ENCODE measurements at regions not wholly inside any gene's neighbourhood (a gene's known extent, or its start where the extent isn't known, plus 50 kb on each side); places are given as distances from the start of the nearest gene placed in this dataset.

DNA sequence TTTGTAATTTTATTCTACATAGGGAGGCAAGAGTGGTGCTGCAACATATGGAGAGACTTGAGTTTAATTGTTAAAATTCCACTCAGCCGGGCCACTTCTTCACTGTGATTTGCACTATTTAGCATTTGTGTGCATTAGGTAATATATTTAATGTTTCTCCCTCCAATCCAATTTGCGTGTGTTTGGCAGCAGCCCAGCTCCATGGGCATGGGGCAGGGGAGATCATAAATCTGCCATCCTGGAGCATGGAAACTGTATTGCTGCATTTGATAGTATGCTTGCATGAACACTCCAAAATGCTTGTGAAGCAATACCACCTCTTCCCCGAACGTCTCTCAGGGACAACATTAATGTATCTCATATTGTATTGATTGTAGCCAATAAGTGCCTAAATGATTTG lies 339.1 kb upstream of the RBFOX1 start:
- no peak for DNase-seq

GRCh38 chr16:6988846-6989245 lies 343.8 kb upstream of the RBFOX1 start:
- no peak for DNase-seq

DNA sequence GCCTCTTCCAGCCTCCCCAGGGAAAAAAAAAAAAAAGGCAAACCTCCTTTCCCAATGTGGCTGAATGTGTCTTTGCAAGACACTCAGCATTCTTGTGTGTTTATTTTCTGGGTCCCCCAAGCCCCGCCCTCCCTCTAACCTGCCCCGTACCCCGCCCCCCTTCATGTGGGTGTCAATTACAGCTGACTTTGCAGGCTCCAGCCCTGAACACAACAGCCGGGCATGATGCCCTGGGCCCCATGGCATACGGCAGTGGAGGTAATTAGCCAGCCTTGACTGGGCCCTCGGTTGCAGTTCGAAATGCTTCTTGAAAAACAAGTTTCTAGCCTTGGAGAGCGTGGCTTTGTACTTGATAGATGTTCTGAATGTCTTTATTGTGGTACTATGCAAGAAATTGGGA lies 354.7 kb upstream of the RBFOX1 start:
- no peak for DNase-seq

DNA sequence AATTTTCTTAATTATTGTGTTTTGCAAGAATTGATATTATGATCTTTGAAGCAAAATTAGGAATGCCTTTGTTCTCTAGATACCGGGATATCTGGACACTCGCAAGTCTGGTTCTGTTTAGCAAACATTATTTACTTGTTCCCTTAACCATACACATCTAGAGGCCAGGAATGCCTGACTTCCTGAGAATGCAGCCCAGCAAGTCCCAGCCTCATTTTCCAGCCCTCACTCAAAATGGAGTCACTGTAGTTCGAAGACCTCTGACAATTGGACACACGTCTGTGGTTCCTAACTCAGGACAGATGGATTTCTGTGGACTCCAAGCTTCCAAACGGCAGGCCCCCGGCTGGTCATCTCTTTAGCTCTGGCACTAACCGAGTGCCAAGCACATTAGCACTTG lies 355.4 kb upstream of the RBFOX1 start:
- no peak for DNase-seq

- no peak for DNase-seq
These were observed 355.9 kb upstream of the RBFOX1 start for GRCh38 chr16:6976716-6977115.

GRCh38 chr16:6970171-6970857 lies 362.3 kb upstream of the RBFOX1 start:
- DNase-seq = no peak

GRCh38 chr16:6969594-6969993 lies 363.1 kb upstream of the RBFOX1 start:
- DNase-seq = no peak

DNA sequence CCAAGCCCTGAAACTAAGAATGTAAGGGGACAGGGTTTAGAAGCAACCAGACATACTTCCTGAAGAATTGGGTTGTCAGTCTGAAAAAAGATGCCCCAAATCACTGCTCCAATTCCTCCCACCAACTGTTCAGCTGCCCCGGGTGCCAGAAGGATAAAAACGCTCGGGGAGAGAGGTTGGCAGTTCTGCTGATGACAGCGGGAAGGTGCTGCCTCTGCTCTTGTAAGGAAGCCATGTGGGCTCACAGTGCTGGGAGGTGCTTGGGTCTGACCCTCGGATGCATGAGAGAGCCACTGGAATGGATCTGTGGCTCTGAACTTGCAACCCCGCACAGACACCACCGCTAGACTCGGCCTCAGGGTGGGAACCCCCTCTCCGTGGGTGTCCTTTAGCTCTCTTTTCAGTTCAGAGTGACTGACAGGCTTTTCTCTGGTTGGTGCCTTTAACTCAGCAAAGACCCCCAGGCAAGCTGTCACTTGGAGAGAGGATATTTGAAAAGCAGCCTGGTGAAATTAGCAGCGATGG lies 364.8 kb upstream of the RBFOX1 start:
- DNase-seq = no peak

- DNase-seq = no peak
These were observed 365.7 kb upstream of the RBFOX1 start for GRCh38 chr16:6966925-6967324.

DNA sequence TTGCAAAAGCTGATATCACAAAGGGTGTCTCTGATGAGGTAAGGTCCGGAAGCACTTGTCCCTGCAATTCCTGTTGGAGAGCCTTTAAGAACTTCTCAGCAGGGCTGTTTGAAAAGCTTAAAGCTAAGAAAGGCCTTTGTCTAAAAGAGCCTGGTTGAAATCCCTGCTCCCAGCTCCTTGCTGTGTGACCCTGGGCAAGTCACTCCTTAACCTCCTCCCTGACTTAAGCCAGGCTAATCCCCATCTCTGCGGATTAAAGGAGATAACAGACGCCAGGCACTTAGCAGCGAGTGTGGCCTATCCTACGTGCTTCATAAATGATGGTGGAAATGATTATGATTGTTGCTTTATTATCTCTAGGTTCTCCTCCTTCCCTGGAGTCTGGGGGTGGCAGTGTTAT lies 368.0 kb upstream of the RBFOX1 start:
- DNase-seq = no peak

DNA sequence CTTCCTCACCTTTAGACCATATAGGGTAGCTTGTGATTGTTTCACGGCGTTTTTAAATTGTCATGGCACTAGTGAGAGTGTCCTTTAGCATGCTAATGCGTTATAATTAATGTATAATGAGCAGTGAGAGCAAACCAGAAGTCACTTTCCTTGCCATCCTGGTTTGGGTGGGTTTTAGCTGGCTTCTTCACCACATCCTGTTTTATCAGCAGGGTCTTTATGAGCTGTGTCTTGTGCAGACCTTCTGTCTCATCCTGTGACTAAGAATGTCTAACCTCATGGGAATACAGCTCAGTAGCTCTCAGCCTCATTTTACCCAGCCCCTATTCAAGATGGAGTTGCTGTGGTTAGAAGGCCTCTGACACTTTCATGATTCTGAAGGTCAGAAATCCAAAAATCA lies 370.9 kb upstream of the RBFOX1 start:
- DNase-seq = no peak

GRCh38 chr16:6958184-6958583 lies 374.5 kb upstream of the RBFOX1 start:
- no peak for DNase-seq

DNA sequence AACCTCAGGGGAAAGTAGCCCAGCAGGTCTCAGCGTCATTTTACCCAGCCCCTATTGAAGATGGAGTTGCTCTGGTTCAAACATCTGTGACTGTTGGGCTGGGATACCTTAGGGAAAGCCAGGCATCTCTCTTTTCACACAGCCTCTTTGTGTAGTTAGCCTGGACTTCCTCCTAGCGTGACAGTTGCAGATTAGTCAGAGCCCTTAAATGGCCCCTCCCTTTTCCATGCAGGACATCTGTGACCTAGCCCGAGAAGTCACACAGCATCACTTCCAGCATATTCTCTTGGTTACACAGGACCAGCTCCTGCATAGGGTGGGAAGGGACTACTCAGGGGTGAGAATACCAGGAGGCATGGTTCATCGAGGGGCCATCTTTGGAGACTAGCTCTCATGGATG lies 375.0 kb upstream of the RBFOX1 start:
- no peak for DNase-seq

DNA sequence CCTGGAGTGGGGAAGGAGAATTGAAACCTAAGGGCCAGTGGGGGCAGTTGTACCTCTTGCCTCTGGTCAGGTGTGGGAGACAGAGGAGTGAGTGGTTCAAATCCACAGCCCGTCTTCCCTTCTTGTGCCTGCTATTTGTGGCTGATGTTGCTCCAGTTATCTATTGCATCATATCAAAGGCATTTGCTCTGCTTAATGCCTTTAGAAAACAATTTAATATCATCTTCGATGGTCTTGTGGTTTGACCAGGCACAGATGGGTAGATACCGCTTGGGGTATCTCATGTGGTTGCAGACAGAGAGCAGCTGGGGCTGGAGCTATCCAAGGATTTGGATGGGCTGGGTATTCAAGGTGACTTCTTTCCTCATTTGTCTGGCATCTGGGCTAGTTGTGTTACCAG lies 376.1 kb upstream of the RBFOX1 start:
- DNase-seq = no peak

DNA sequence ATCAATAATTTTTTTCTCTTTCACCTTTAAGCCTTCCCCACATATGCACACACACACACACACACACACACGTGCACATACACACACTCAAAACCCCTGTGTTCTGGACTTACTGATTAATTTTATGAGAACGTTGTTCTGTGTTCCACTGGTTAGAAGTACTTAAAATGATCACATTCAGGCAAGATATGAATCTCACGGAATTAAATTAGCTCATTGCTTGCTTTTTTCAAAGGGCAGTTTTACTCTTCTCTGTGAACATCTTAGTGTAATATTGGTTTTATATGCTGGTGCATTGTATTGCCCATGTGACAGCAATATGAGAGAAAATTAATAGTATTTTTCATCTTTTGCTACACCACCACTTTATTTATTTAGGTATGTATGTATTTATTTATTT lies 377.3 kb upstream of the RBFOX1 start:
- DNase-seq = no peak

GRCh38 chr16:6949240-6949639 lies 383.4 kb upstream of the RBFOX1 start:
- no peak for DNase-seq

DNA sequence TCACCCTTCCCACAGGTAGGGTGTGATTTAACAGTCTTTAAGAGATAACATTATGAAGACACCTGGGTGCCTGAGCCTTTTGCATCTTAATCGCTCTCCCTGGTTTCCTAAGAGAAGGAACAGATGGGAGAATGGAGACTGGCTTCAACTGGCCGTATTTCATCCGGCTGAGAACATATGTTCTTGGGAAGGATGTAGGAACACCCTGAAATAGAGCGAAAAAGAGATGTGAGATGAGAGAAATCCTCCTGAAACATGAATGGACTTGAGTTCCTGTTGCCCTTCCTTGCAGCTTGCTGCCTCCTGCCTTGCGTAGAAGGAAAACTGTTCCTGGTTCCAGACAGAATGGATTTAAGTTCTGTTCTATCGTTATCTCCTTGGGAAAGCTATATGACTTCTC lies 385.4 kb upstream of the RBFOX1 start:
- no peak for DNase-seq

- DNase-seq = no peak
These were observed 385.8 kb upstream of the RBFOX1 start for GRCh38 chr16:6946802-6947201.

- no peak for DNase-seq
These were observed 386.5 kb upstream of the RBFOX1 start for GRCh38 chr16:6946106-6946505.

DNA sequence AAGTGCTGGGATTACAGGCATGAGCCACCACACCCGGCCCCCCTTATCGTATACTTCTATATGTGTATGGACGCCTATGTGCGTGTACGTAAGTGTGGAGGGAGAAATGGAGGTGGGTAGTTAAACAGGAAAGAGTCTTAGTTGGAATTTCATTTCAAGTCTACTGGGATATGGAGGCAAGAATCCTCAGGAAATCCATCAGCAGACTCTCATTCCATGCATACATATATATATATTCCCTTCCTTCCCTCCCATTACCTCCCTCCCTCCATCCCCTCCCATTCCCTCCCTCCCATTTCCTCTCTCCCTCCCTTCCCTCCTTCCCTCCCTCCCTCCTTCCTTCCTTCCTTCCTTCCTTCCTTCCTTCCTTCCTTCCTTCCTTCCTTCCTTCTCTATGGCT lies 391.7 kb upstream of the RBFOX1 start:
- no peak for DNase-seq

- DNase-seq = no peak
These were observed 395.0 kb upstream of the RBFOX1 start for GRCh38 chr16:6937641-6938040.

- DNase-seq = no peak
These were observed 399.7 kb upstream of the RBFOX1 start for GRCh38 chr16:6932871-6933385.

- no peak for DNase-seq
These were observed 402.8 kb upstream of the RBFOX1 start for GRCh38 chr16:6929868-6930267.

- no peak for DNase-seq
These were observed 405.9 kb upstream of the RBFOX1 start for GRCh38 chr16:6926762-6927161.

DNA sequence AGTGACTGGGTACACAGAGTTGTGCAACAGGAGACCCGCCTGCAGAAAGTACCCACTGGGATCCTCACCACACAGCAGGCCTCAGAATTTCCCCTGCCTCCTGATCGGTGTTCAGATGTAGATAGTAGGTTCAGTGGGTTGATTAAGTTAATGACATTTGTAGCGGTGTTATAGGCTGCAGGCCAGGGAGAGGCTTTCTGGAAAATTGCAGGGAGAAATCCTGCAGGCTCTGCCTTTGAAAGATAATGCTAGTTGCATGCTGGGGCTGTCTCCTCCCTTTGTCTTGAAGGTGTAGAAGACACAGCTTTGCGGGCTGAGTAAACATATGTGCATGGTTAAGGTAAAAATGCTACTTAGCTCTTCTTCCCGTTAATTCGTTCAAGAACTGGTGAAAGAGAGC lies 406.3 kb upstream of the RBFOX1 start:
- DNase-seq = no peak
